ENCODE measurements at regions not wholly inside any gene's neighbourhood (a gene's known extent, or its start where the extent isn't known, plus 50 kb on each side); places are given as distances from the start of the nearest gene placed in this dataset.
A peak's percentile ranks its signal among the peaks of the same experiment; 100 is the strongest.
"Not testable (repeated sequence)": the region's sequence is repeated elsewhere in the genome, so short reads cannot be mapped to it uniquely, and the experiment has no call there.

DNA sequence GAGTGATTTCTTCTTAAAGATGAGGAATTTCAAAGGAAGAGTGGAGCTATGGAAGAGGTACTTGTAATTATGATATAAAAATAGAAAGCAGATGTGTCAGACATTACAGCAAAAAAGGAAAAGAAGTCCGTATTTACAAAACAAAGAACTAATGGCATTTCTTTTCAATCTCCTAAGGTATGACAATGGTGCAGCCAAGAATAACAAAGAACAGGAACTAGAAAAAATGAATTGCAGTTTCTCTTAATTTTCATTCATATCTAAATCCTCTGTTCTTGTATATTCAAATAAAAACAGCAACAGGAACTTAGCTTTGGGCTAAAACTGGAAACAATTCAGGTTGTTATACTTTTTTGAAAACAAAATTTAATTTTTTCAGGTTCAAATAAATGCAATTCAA lies 105.1 kb downstream of the SPRY1 start:
- DNase-seq: no peak

DNA sequence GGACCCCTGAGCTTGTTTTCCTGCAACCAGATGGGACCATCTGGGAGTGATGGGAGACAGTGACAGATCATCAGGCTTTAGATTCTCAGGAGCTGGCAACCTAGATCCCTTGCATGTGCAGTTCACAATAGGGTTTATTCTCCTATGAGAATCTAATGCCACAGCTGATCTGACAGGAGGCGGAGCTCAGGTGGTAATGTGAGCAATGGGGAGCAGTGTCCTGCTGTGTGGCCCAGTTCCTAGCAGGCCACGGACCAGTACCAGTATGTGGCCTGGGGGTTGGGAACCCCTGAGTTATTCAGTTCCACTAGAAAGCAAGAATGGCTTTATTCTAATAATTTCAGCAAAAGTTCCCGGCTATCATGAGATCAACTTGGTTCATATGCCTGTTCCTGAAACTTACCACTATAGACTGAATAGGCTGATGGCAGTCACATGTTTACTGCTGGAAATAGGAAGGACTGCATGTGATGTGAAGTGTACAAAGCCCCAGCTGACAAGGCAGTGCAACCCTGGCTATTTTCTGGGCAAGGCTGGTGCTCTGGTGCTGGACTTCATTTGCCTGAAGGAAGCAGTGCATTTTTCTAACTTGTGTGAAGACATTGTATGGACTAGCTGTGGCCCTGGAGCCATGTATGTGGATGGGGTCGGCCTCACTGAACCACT lies 107.2 kb downstream of the SPRY1 start:
- DNase-seq: no peak

DNA sequence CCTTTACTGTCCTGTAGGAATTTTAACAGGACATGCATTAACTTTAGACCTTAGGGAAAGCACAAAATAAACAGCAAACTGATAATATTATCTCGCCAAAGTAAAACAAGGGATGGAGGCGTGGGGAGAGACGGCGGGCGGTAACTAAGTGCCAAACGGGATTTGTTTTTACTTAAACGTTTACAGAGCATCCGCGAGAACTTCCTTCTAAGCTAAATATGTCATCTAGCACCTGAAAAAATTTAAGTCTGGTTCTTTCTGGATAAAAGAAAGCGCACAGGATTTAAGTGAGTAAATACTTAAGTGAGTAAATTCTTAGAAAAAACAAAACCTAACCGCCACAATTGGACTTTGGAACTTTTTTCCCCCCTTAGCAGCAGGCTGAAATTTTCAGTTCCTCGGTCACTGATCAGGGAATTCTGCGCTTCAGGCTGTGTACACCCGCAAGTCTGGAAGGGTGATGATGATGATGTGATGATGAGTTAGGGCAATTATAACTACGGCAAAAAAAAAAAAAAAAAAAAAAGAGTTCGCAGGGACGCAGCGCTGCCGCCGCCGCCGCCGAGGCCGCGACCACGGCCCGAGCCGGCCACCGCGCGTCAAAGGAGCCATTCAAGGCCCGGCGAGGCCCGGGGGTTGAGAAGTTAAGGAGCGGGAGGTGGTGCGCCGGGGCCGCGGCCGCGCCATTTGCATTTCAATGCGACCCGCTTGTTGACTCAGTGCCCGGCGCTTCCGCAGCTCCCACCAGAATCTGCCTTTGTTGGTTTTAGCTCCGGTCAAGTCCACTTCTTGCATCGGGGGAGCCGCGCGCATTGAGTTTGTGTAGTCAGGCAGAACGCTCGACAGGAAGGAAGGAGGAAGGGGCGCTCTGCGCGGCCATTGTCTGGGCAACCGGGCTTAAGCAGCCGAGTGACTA lies 108.8 kb downstream of the SPRY1 start:
- peak; percentile 64 for DNase-seq

DNA sequence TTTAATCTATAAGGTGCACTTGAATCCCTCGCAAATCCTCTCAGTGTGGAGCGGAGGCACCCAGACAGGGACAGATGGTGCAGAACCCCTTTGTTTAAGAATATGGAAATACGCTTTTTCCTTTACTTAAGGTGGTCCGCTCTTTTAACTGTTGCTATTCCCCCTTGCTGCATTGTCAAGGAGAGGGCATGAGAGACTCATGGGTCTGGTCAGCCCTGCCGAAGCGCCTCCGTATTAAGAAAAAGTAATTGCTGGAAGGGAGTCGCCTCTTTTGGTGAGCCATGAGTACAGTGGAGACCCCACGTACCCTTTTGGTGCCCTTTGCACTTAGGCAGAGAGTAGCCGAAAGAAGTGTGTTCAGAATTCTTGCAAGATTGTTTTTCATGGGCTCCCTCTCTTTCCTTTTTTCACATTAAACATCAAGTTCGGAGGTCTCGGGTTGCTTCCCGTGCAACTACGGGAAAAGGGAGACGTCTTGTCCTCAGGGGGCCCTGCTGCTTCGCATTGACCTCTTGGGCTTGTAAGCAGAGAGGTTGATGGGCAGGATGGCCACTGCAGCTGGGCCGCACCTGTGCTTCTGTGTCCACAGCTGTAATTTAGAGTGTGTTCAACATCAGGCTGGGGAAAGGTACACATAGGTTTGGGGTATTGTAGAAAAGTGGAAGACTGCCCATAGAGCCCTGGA lies 109.6 kb downstream of the SPRY1 start:
- no peak for DNase-seq

DNA sequence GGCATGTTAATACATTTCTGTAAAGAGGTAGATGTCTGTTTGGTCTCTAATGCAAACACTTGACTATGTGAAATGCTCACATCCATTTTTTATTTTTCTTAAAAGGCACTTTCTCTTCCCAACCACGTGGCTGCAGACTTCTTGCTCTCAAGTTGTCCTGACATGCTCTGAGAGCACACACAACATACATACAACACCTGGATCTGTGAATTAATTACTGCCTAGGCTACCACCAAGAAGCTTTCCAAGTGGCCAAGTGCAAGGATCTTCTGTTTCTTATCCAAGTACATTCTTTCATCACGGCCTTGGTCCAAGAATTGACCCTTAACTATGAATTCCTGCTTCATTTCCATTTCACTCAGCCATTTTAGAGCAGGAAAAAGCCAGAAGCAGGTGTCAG lies 110.8 kb downstream of the SPRY1 start:
- no peak for DNase-seq

DNA sequence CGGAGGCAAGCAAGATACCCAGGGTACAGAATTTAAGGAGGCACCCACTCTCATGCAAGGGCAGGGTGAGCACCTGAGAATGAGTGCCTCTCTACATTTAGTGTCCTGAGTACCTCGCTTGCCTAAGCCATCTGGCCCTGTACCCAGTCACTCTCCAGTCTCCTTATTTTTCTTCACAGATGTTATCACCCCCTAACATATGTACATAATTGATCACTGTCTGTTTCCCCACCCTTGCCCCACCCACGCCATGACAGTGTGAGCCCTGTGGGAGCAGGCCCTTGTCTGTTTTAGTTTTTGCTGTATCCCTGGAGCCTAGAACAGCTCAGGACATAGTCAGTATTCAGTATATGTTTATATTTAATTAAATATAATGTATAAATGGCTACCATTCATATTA lies 113.6 kb downstream of the SPRY1 start:
- no peak for DNase-seq

DNA sequence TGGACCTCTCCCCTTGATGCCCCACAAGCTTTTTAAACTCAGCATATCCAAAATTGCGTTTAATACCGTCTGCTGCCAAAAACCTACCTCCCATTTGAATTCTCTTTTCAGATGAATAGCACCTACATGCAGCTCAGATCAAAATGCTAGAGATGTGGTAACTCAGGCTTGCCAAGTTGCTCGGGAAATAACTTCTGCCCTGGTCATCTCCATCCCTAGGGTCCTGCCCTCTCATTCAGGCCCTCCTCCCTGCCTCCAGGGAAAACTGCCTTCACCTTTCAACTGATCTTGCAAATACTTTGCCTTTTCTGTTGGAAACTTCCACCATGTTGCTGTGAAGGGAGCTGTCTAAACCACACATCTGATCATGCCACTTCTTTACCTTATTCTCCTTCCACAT lies 114.1 kb downstream of the SPRY1 start:
- no peak for DNase-seq

DNA sequence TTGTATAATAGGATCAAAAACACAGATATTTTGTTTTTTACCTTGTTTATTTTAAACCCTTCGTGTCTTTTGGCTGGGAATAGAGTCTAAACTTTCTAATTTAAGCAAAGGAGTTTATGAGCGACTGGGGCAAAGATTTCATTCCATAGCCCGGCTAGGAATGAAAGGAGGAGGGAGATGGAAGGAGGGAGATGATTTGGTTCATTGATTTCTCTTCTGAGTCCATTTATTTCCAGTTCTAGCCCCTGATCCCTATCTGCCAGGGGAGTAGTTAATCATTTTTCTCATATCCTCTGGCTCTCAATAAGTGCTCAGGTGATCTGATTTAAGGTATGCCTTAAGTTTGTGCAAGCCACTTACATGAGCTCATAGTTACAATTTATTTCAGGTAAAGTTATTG lies 120.0 kb downstream of the SPRY1 start:
- no peak for DNase-seq

DNA sequence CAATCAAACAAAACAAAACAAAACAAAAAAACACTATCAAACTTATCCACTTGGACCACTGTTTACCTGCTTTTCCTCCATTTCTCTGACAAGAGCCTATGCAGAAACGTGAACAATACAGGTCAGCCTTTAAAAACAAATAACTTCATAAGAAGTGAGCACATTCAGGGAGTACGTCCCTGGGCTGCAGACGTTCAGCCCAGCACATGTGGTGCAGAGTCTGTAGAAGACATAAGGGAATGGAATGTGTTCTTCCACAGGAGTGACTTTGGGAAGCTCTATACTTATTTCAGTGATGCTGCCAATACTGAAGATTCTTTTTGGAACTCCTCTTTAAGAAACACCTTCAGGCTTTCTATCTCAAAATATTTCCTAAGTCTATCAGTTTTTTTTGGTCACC lies 120.6 kb downstream of the SPRY1 start:
- peak; percentile 5 for DNase-seq

DNA sequence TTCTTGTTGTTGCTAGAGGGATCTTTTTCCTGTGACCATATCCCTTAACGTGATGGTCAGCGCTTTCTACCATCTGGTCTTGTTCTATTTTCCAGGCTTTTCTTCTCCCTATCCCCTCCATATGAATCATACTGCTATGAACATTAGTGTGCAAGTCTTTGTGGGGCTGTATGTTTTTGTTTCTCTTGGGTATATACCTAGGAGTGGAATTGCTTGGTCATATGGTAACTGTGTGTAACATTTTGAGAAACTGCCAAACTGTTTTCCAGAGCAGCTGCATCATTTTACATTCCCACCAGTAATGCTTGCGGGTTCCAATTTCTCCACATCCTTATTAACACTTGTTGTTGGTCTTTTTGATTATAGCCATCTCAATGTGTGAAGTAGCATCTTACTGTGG lies 121.4 kb downstream of the SPRY1 start:
- peak; percentile 45 for DNase-seq

DNA sequence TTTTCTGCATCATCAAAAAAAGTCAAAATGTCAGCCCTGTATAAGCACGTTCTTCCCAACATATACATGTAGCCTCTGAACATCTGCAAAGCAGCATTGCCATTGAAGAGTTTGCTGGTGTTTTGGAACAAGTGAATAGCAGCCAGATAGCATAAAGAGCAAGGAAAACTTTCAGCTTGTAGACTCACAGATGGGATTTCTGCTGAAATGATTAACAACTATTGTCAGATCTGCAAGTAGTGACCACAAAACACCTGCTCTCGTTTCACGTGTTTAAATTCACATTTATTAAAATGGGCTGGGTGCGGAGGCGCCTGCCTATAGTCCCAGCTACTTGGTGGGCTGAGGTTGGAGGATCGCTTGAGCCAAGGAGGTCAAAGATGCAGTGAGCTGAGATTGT lies 123.7 kb downstream of the SPRY1 start:
- no peak for DNase-seq

DNA sequence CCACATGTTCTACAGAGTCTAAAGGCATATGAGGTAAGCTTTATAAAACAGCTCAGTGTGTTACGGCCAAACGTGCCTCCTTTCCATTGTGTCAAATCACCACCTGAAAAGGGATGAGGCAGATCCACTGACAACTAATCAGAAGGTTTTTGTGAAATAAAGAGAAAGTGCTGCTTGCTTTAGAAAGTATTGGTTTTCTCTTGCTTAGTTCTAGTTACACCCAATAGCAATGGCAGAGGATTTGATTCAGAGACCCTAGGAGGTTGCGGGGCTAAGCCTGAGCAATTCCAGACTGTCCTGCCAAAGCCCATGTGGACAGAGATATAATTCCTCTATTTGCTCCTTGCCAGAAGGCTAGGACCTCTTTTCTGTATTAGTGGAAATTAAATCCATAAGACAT lies 125.5 kb downstream of the SPRY1 start:
- no peak for DNase-seq

DNA sequence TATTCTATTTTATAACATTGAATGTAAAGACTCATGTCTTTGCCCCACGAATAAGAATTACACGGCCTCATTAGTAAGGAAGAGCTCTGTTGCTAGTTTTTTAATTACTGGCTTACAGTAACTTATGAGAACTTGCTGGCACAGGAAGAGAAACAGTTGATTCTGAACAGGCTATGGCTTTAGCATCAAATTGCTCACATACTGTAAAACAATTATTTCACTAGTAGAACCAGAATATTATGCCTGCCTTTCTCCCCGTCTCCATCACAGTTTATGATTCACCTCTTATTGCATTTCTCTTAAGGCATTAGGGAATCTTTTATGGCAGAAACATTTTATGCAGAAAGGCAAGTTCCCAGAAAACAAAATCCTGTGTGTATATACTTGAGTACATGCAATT lies 126.1 kb downstream of the SPRY1 start:
- peak; percentile 14 for DNase-seq

DNA sequence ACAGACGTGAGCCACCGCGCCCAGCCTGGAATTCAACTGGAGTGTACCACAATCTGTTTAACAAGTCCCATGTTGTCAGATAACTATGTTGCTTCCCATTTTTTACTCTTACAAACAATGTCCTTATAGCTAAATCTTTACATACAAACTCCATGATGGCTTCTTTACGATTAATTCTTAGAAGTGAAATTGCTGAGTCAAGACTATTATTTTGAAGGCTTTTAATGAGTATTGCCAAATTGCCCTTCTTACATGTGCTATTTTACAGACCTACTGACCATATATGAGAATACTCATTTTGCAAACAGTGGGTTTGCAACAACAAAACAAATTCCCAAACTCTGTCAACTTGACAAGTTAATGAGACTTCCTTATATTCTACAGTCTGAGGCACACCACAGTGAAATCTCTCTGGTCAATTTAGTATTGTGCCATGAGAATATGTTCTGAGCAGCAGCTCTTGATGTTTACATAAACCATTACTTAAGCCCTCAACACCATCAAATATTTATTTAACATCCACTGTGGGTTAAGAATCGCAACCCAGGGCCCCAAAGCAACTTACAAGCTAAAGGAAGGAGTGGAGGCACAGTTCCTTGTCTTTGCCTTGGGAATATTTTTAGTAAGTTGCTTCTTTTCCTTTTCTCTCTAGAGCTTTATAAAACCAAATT lies 128.5 kb downstream of the SPRY1 start:
- peak; percentile 40 for DNase-seq

DNA sequence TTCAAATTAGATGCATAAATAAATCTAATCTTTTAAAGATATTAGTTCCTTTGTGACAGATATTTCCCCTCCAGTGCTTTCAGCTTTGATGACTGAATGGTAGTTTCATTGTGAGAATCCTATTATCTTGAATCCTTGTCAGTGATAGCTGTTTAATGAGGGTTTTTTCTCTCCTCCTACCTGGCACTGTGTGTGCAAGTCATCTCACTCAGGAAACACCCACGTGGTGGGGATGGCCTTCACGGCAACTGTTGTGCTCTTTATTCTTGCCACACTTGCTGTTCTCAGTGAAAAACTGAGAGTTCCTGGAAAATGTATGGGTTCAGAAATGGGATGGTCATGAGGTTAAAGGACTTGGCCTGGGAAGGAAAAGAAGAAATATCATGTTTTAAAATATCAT lies 129.9 kb downstream of the SPRY1 start:
- DNase-seq: no peak

DNA sequence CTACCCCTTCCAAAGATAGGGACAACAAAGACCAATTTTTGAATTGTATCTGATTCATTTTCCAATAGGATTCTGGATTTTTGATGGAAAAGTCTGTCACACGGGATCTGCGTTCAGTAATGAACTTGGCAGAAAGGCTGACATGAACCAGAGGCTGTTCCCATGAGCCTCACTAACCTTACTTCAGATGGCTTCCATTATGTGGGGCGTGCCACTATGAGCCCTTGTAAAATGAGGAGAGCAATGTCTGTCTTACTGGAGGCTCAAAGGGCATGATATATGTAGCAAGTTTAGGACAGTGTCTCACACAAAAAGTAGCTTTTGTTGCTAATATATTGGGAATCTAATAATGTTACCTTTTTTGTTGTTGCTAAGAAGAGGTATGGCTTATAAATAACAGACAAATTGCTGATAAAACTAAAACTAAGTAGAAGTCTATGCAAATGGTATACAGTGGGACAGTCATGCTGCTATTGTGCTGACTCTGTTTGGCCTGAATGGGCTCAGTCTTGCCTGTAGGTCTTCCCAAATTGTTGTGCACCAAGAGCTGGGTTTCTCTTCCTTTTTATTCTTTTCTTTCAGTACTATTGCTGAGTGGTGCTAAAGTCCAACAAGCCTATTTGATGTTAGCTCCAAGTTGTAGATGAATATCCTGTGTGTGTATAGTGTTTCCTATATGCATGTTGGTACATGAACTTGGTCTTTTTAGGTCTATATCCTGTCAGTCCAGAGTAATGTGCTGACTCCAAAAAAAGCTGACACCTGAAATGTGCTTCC lies 132.1 kb downstream of the SPRY1 start:
- DNase-seq: no peak

DNA sequence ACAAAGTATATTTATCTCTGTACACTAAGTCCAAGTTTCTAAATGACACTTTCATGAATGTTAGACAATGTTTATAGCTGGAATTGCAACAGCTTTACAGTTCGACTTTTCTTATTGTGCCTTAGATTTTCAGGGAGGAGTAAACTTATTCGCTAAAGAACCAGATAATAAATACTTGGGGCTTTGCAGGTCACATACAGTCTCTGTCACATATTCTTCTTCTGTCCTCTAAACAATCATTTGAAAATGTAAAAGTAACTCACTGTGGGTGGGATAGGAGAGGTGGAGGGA lies 132.6 kb downstream of the SPRY1 start:
- DNase-seq: no peak

DNA sequence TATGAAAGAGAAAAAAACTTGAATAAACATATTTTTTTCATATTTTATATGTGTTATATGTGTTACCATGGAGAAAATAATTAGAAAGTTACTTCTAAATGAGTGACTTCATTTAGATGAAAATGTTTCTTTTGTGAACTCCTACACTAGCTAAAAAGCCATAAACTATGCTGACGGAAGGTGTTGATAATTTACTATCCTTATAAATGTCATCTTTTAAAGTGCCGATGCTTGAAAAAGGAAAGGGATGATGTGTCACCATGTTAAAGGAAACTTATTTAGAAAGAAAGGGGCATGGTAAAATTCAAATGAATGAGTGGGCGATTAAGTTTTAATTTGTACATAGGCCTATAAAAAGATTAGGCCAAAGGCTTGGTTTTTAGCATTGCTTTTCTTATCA lies 133.8 kb downstream of the SPRY1 start:
- DNase-seq: no peak

DNA sequence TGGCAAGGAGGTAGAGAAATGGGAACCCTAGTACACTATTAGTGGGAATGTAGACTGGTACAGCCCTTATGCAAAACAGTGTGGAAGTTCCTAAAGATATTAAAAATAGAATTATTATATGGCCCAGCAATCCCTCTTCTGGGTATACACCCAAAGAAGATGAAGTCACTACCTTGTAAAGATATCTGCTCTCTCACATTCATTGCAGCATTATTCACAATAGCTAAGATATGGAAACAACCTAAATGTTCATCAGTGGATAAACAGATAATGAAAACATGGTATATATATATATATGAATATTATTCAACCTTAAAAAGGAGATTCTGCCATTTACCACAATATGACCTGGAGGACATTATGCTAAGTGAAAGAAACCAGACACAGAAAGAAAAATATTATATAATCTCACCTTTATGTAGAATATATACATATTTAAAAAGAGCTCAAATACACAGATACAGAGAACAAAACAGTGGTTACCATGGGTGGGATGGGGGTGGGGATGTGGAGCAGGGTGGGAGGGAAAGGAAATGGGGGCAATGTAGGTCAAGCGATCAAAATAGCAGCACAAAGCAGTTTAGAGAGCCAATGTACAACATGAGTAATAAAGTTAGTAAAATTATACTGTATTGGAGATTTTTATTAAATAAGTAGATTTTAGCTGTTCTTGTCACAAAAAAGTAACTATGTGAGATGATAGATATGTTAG lies 138.6 kb downstream of the SPRY1 start:
- no peak for DNase-seq

DNA sequence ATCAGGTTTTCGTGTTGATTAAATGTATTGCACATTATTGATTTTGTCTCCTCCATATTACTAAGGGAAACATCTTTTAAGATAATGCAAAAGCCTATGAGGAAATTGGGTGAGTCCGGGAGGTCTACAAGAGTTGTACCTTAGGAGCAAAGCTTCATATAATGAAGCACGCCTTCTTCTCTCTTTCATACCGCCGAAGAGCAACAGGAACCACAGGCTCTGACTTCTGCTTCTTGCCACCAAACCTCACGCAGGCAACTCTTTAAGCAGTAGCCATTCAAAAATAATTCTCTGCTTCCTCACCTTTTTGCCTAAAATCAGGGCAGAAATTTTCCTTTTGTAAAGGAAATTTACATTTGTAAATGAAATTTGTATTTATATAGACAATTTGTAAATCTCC lies 139.6 kb downstream of the SPRY1 start:
- no peak for DNase-seq

DNA sequence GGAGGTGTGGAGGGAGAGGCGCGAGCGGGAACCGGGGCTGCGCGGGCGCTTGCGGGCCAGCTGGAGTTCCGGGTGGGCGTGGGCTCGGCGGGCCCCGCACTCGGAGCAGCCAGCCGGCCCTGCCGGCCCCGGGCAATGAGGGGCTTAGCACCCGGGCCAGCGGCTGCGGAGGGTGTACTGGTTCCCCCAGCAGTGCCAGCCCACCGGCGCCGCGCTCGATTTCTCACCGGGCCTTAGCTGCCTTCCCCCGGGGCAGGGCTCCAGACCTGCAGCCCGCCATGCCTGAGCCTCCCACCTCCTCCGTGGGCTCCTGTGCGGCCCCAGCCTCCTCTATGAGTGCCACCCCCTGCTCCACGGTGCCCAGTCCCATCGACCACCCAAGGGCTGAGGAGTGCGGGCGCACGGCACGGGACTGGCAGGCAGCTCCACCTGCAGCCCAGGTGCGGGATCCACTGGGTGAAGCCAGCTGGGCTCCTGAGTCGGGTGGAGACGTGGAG lies 141.4 kb downstream of the SPRY1 start:
- DNase-seq: not testable (repeated sequence)
